MCF 10A (cell line): ENCODE measurements at regions not wholly inside any gene's neighbourhood (a gene's known extent, or its start where the extent isn't known, plus 50 kb on each side); places are given as distances from the start of the nearest gene placed in this dataset.

ENCODE experiments used
- BruUV-seq: library from RNA; stranded (reverse); fragments of 400-500 nt; replicated peaks from 2 replicates; lab custom pipeline; 2021; lab: Mats Ljungman, UMichigan
- CTCF ChIA-PET: fragments of 300-600 bp; sonication (Branson Sonifier 250); formaldehyde crosslinking; extraction: SDS; loops from one replicate; lab custom pipeline; 2021; ENCODE audit warnings: antibody characterized with exemption, inconsistent platforms; lab: Yijun Ruan, JAX
- POLR2A ChIA-PET: fragments of 300-600, 350-650 bp; sonication (Branson Sonifier 250); formaldehyde crosslinking; extraction: SDS; loops from one replicate; lab custom pipeline; 2020; ENCODE audit warnings: antibody characterized with exemption, inconsistent platforms; lab: Yijun Ruan, JAX
- DNase-seq: peaks from one replicate; pipeline ENCODE4 v3.0.0-alpha.2; 2018; ENCODE audit not compliant: unreplicated experiment
- H3K27ac Mint-ChIP-seq: one replicate; pipeline ENCODE4 v1.8.0; 2022; ENCODE audit warnings: mild to moderate bottlenecking, low read depth, mixed read lengths; ENCODE audit not compliant: unreplicated experiment
- H3K27me3 Mint-ChIP-seq: one replicate; pipeline ENCODE4 v1.8.0; 2022; ENCODE audit warnings: mixed read lengths; ENCODE audit not compliant: insufficient read depth, unreplicated experiment
- H3K36me3 Mint-ChIP-seq: one replicate; pipeline ENCODE4 v1.8.0; 2022; ENCODE audit warnings: mild to moderate bottlenecking, moderate library complexity, mixed read lengths; ENCODE audit not compliant: insufficient read depth, unreplicated experiment
- H3K4me1 Mint-ChIP-seq: one replicate; pipeline ENCODE4 v1.8.0; 2022; ENCODE audit warnings: mixed read lengths; ENCODE audit not compliant: insufficient read depth, unreplicated experiment
- H3K4me3 Mint-ChIP-seq: one replicate; pipeline ENCODE4 v1.8.0; 2022; ENCODE audit warnings: mild to moderate bottlenecking, moderate library complexity, mixed read lengths; ENCODE audit not compliant: unreplicated experiment
- H3K9me3 Mint-ChIP-seq: one replicate; pipeline ENCODE4 v1.8.0; 2022; ENCODE audit warnings: mixed read lengths; ENCODE audit not compliant: unreplicated experiment
- intact Hi-C: fragments of 100-400 bp; cut with micrococcal nuclease; formaldehyde crosslinking; loops from 2 replicates; pipeline ENCODE4 v1.14.1; 2022
- TF ChIP-seq, protein P1 (sequence below): fragments of 200-600 bp; IDR thresholded peaks from one replicate; pipeline ENCODE4 v1.8.0; 2022; ENCODE audit warnings: antibody characterized with exemption, mild to moderate bottlenecking; ENCODE audit not compliant: unreplicated experiment

DNA sequence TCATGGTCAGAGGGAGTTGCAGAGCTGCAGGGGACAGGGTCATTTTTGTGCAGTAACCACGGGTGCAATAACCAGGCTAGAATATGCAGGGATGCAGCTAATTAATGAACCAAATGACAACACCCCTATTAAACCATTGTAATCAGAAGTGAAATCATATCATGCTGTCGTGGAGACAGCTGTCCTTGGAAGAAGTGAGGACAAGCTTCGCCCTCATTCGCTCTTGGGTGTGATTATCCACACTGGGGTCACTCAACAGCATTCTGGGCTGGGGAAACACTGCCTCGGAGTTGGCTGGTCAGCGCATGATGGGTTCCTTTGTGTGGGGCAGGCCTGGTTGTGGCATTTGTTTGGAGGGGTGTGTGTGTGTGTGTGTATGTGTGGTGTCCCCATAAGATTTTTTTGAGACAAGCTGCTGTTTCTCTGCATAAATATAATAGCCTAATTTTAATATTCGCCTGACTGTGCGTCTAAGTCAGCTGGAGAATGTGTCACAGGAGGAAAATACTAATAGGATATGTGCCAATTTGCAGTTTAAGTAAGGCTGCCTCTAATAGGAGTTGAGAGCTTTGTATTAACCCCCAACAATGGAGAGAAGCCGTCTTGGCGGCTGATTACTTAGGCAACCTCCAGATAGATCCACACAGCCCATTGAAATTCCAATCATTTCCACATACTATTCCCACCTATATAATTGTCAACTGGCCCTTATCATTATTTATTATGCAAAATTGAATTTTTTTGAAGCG, 149.4 kb downstream of the DNAJB6 start:
- Mint-ChIP-seq H3K4me1 (no peaks in the 10 kb centered on the region), H3K36me3 (no peaks in the 10 kb centered on the region), H3K27me3 (no peaks in the 10 kb centered on the region), H3K4me3 (no peak overlapping the region), H3K9me3 (peaks cover 8% of the 10 kb centered on the region), H3K27ac (no peak overlapping the region)
- no TSS peak for BruUV-seq
- TF ChIP-seq, protein P1, sequence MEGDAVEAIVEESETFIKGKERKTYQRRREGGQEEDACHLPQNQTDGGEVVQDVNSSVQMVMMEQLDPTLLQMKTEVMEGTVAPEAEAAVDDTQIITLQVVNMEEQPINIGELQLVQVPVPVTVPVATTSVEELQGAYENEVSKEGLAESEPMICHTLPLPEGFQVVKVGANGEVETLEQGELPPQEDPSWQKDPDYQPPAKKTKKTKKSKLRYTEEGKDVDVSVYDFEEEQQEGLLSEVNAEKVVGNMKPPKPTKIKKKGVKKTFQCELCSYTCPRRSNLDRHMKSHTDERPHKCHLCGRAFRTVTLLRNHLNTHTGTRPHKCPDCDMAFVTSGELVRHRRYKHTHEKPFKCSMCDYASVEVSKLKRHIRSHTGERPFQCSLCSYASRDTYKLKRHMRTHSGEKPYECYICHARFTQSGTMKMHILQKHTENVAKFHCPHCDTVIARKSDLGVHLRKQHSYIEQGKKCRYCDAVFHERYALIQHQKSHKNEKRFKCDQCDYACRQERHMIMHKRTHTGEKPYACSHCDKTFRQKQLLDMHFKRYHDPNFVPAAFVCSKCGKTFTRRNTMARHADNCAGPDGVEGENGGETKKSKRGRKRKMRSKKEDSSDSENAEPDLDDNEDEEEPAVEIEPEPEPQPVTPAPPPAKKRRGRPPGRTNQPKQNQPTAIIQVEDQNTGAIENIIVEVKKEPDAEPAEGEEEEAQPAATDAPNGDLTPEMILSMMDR, result no peak
- POLR2A ChIA-PET, result no interaction called here
- DNase-seq, result no peak
- CTCF ChIA-PET, result interaction anchor here (0.5 to 1.1 kb wide), 2 partner anchors 9 to 72 kb away, joined by 3 read pairs; no protein-coding TSS in a partner anchor
- intact Hi-C loops, result no loop called here

DNA sequence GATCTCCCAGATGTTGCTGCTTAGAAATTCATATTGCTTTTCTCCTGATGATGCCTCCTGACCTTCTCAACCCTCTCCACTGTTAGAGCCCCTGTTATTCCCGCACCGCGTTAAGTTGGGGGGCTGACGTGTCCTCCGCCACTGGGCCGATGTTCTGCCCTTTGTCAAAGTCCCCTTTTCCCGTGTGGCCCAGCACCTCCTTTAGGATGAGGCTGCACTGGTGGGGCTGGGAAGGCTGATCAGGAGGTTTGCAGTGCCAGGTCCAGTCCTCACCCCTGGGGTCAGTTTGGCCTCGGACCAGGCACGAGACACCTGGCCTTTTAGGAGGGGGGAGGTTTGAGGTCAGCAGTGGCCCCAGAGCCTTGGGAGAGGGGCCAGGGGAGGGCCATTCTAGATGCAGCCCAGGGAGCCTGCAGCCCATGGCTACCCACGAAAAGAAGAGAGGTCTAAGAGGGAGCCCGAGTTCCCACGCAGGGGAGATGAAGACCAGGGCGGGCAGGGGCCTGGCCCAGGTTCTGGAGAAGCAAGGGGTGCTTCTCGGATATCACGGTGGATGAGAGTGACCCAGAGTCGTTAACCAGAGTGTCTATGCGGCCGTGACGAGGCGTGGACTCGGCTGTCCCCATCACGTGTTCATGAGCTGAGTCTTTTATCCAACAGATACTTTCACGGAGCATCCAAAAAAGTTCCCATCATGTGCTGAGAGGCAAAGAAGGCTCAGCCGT, 150.4 kb downstream of the DNAJB6 start:
- no peak for DNase-seq
- TF ChIP-seq, protein P1, result no peak
- Mint-ChIP-seq H3K4me3 (no peak overlapping the region), H3K9me3 (peaks cover 11% of the 10 kb centered on the region), H3K4me1 (no peaks in the 10 kb centered on the region), H3K36me3 (no peaks in the 10 kb centered on the region), H3K27me3 (no peaks in the 10 kb centered on the region), H3K27ac (no peak overlapping the region)
- CTCF ChIA-PET, result no interaction called here
- no TSS peak for BruUV-seq
- intact Hi-C loops, result no loop called here
- POLR2A ChIA-PET, result no interaction called here

DNA sequence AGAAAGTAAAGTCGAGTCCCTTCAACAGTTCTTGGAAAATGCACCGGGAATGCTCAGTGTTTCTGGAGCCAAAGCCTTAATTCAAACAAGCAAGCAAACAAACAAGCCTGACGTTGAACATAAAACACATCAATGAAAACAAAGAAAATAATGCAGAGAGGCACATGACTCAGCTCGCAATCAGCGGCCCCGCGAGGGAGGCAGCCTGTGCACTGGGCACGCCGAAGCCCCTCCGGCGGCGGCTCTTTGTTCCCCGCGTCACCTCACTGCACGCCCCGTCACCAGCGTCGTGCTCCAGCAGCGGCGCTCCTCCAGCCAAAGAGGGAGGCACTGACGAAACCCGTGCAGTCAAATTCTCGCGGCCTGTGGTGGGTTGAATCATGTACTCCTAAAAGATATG, 151.5 kb downstream of the DNAJB6 start:
- no peak overlapping the region for H3K27ac Mint-ChIP-seq
- no peaks in the 10 kb centered on the region for H3K36me3 Mint-ChIP-seq
- no TSS peak for BruUV-seq
- H3K4me3 Mint-ChIP-seq, result no peak overlapping the region
- H3K27me3 Mint-ChIP-seq, result peaks cover 6% of the 10 kb centered on the region
- TF ChIP-seq, protein P1, result no peak
- H3K9me3 Mint-ChIP-seq, result peaks cover 11% of the 10 kb centered on the region
- POLR2A ChIA-PET, result no interaction called here
- DNase-seq, result no peak
- no peaks in the 10 kb centered on the region for H3K4me1 Mint-ChIP-seq
- CTCF ChIA-PET, result interaction anchor here (0.7 kb wide), 1 partner anchor 335 kb away, joined by 3 read pairs; no protein-coding TSS in a partner anchor
- intact Hi-C loops, result no loop called here

DNA sequence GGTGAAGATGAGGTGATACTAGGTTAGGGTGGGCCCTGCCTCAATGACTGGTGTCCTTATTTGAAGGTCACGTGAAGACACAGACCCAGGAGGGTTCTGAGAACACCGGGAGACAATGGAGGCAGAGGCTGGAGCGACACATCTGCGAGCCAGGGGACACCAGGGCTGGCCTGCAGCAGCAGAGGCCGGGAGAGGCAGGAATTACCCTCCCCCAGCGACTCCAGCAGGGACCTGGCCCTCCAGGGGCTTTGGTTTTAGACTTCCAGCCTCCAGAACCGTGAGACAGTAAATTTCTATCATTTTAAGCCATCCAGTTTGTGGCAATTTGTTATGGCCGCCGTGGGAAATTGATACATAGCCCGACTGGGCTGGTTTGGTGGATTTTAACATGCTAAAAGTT, 152.2 kb downstream of the DNAJB6 start:
- POLR2A ChIA-PET, result no interaction called here
- H3K27me3 Mint-ChIP-seq, result peaks cover 12% of the 10 kb centered on the region
- BruUV-seq, result no TSS peak
- no peak overlapping the region for H3K27ac Mint-ChIP-seq
- H3K4me1 Mint-ChIP-seq, result no peaks in the 10 kb centered on the region
- no peak for DNase-seq
- H3K9me3 Mint-ChIP-seq, result peaks cover 11% of the 10 kb centered on the region
- TF ChIP-seq, protein P1, result no peak
- CTCF ChIA-PET, result interaction anchor here (0.7 kb wide), 1 partner anchor 334 kb away, joined by 3 read pairs; no protein-coding TSS in a partner anchor
- intact Hi-C loops, result no loop called here
- no peak overlapping the region for H3K4me3 Mint-ChIP-seq
- H3K36me3 Mint-ChIP-seq, result peaks cover 4% of the 10 kb centered on the region
